HG03139 (cell line): ENCODE measurements at regions not wholly inside any gene's neighbourhood (a gene's known extent, or its start where the extent isn't known, plus 50 kb on each side); places are given as distances from the start of the nearest gene placed in this dataset.

Experiments
- ATAC-seq: cut with Tn5 transposase; IDR thresholded peaks from one replicate; pipeline ENCODE4 v1.9.1; 2021; ENCODE audit not compliant: unreplicated experiment

DNA sequence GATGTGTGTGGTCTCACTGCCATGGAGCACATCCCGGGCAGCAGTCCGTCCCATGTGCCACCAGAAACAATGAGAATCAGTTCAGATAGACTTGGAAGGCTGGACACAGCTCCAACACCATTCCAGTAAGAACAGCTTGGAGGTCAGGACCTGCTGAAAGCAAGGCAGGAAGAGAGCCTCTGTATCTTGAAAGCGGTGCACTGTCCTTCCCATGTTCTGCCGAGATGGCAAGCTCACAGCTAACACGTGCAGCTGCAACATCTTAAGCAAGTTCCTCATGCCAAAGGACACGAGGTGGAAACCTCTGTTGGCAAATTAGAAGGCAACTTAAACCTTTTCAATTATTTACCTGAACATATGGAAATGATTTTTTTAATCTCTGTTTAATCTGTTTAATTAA lies 175.4 kb downstream of the DLEU7 start:
- ATAC-seq = no peak

GRCh38 chr13:50668691-50669271 lies 174.7 kb downstream of the DLEU7 start:
- ATAC-seq = no peak

- no peak for ATAC-seq
Measured at GRCh38 chr13:50670272-50670671, 173.2 kb downstream of the DLEU7 start.

GRCh38 chr13:50670847-50671496 lies 172.5 kb downstream of the DLEU7 start:
- ATAC-seq = no peak

GRCh38 chr13:50671497-50671850 lies 172.0 kb downstream of the DLEU7 start:
- no peak for ATAC-seq

DNA sequence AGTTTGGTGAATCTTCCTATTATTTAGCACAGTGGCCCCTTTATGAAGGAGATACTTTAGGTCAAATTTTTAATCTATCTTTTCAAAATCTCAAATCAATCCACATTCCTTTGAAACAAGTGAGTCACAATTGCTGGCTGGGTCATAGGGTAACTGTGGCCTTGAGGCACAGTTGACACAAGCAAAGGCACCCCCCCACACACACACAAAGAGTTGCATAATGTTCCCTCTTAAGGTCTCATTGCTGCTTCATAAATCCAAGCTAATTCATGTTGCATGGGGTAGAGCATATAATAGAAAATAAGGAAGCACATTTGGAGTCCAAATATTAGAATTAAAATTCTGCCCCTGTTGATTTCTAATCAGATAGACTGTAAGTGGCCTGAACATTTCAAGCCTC lies 171.5 kb downstream of the DLEU7 start:
- no peak for ATAC-seq

GRCh38 chr13:50675651-50676050 lies 167.8 kb downstream of the DLEU7 start:
- ATAC-seq = no peak

GRCh38 chr13:50676602-50677001 lies 166.9 kb downstream of the DLEU7 start:
- ATAC-seq = no peak

- ATAC-seq = no peak
Measured at GRCh38 chr13:50677258-50677657, 166.2 kb downstream of the DLEU7 start.

- no peak for ATAC-seq
Measured at GRCh38 chr13:50677687-50678463, 165.6 kb downstream of the DLEU7 start.

DNA sequence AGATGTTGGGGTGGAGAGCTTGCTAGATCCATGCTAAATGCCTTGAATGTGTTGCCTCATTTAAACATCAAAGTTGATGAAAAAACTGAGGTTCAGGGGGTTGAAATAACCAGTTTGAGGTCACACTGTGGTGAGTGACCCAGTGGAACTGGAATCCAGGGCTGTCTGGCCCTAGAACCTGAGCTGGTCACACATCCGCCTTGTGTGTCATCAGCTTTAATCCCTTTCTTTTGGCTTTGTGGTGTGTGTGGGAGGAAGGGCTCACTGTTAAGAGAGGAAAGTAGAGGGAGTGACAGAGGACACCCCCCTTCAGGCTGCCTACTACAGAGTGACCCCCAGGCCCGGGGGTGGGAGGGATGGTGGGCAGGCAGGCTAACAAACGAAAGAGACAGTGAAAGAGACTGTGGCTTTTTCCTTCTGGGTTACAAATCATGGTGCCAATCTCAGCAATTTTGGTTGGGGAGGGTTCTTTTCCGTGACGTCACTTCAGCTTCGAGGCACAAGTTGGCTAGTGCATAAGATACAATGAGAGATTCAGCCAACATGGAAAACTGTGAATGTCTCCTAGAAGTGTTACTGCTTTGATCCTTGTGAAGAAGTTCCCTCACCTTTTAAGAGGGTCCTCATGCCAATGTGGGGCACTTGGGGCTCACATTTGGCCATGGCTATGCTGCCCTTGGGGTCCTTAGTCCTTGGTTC lies 164.9 kb downstream of the DLEU7 start:
- no peak for ATAC-seq

DNA sequence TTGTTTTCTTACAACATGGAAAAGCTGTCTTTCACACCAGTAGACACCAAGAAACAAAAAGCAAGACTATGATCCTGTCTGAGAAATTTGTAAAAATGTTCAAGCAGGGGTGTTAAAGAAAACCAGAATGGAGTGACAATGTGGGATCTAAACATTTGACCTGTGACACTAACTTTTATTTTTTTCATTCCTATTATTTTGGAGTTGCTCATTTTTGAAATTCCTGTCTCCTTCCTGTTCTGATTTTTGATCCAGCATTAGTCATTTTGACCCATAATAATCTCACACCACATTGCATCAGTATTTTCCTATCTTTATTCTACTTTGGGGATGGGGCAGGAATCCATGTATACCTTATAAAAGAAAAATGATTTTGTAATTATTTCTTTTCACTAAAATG lies 164.2 kb downstream of the DLEU7 start:
- ATAC-seq = no peak

DNA sequence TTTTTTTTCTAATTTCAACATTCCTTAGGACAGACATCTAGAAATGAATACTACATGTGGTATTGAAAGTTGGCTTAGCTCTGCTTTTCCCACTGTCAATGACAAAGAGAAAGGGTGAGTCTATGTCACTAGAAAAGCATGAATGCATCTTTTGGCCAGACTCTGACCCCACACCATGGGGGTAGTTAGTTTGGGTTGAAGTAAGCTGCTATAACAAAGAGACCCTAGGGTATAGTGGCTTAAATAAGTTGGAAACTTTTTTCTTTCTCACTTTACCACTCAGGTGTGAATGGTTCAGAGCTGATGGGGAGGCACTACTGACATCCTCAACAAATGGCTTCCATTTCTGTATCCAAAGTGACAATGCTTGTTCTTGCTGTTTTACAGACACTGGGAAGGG lies 161.5 kb downstream of the DLEU7 start:
- no peak for ATAC-seq

GRCh38 chr13:50682966-50683365 lies 160.5 kb downstream of the DLEU7 start:
- no peak for ATAC-seq

DNA sequence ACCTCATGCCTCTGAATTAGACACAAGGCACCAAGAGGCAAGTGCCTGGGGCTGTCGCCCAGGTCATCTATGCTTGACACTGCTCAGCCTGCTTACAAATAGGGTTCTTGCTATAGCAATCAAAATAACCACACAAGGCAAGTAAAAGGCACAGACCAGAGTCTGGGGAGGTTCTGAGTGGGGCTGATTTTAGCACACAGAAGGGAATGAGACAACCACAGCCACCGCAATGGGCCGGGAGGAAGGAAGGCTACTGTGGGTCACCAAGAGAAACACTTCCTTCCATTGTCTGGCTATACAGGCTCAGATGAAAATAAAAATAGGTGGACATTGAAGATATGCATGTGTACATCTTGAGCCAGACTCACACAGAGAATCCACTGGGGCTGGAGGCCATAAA lies 159.1 kb downstream of the DLEU7 start:
- no peak for ATAC-seq

DNA sequence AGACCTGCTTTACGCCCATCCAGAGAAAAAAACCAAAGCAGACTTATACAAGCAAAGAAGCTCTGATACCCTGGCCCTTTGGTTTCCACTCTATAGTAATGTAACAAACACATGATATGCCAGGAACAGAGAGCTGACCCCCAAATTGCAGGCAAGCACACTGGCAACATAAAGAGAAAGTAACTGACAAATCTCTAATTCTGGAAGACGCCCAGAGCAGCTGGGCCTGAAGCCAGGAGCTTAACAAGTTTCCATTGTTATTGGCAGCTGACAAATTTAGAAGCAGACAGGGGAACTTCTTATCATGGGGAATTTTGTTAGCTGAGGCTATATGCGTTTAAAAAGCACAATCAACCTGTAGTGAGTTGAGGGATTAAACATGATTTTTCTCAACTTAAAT lies 158.0 kb downstream of the DLEU7 start:
- no peak for ATAC-seq

DNA sequence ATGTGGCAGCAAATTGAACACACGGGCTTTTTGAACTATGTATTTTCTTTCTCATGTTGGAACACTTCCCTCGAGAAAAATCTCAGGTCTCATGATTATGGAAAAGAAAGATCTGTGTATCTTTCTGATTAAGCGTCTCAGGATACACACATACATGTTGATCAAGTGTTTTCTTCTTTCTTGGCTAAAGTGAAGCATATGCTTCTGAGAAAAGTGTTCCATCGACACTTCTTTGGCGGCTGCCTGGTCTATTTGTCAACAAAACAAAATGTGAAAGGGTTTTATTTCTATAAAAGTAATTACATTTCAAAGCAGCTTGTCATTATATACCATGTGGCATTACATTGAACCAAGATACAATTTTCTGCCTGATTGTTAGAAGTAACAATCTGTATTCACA lies 157.5 kb downstream of the DLEU7 start:
- no peak for ATAC-seq

DNA sequence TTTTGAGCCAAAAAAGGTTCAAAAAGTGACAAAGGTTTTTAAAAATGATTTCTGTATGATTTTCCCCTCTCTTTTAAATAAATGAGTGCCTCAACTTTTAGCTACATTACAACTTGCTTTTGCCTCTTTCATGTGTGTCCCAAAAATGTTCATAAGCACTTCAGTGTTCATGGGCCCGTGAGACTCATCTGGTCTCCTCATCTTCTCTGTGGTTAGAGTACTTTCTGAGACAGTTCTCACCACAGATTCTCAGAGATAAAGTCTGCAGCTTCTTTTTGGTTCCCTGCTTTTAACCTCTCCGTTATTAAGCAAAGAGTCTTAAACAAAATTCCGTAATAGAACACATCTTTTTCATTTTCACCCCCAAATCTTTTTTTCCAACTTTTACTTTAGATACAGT lies 156.9 kb downstream of the DLEU7 start:
- ATAC-seq = no peak

- ATAC-seq = no peak
Measured at GRCh38 chr13:50687545-50687944, 155.9 kb downstream of the DLEU7 start.

- ATAC-seq = no peak
Measured at GRCh38 chr13:50690006-50690405, 153.5 kb downstream of the DLEU7 start.

DNA sequence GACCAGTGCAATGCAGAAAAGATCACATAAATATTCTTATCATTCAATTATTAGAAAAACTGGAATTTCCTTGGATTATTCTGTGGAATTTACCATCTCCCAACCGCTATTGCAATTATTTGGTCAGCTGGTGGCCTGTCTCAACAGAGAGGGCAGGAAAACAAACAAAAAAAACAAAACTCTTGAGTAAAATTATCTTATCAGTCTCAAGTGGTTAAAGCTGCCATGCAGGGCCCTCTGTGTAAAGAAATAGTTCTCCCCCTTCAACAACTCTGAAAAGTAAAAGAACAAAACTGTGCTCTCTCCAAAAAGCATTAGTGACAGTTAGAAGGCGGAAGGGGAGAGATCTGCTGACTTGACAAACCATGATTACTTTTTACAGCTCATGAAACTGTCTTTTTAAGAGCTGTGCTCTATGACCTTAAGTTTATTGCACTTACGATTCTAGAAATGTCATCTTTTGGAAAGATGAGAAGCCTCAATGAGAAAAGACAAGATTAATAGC lies 152.3 kb downstream of the DLEU7 start:
- no peak for ATAC-seq
